ENCODE measurements at regions not wholly inside any gene's neighbourhood (a gene's known extent, or its start where the extent isn't known, plus 50 kb on each side); places are given as distances from the start of the nearest gene placed in this dataset.

DNA sequence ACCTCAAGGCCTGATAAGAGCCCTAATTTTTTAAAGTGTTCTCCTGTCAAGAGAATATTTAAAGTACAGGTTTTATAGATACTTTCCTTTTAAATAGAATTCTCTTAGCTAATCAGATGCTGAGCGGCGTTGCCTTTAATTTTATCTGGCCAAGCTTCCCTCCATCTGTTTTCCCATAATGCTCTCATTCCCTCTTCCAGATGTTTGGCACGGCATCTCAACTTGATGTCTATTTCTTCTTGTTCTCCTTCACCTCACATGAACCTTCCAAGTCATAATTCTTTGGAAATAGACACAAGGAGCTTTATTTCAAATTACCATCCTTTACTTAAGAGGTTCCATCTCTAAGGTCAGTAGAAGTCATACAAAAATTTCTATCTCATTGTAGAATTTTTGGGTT lies 76.1 kb upstream of the CPO start (continued):
- TF ChIP-seq, protein P1, sequence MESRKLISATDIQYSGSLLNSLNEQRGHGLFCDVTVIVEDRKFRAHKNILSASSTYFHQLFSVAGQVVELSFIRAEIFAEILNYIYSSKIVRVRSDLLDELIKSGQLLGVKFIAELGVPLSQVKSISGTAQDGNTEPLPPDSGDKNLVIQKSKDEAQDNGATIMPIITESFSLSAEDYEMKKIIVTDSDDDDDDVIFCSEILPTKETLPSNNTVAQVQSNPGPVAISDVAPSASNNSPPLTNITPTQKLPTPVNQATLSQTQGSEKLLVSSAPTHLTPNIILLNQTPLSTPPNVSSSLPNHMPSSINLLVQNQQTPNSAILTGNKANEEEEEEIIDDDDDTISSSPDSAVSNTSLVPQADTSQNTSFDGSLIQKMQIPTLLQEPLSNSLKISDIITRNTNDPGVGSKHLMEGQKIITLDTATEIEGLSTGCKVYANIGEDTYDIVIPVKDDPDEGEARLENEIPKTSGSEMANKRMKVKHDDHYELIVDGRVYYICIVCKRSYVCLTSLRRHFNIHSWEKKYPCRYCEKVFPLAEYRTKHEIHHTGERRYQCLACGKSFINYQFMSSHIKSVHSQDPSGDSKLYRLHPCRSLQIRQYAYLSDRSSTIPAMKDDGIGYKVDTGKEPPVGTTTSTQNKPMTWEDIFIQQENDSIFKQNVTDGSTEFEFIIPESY (IDR thresholded peaks at IDR 0.05) = no peak

DNA sequence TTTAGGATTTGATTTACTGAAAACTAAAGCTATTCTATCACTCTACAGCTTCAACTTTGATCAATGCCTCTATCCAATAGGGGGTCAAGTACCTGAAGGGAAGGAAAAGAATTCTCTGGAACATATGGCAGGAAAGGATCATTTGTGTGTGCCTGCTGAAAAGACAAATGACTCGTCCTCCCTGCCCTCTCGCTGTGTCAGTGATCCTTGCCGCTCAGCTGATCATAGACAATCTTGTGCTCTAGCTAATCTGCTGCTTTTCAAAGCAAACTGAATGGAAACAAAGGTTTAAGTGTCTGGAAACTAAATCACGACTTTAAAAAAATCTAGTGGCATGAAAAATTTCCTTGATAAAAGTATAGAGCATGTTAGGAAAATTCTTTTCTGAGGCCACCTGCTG lies 75.6 kb upstream of the CPO start:
- Histone ChIP-seq H3K36me3 (ENCODE audit: control insufficient read depth in 4 of 4, insufficient read depth in 3 of 4, low read depth in 1 of 4, low read length in 3 of 4) (no peaks in the 10 kb centered on the region), H3K27me3 (ENCODE audit: control insufficient read depth in 4 of 4, insufficient read depth in 4 of 4, low read length in 3 of 4) (no peaks in the 10 kb centered on the region), H3K4me3 (ENCODE audit: low read depth in 1 of 3, low read length in 3 of 3) (no peak overlapping the region), H3K9ac (ENCODE audit: low read depth in 1 of 2, low read length in 2 of 2) (no peak overlapping the region), H3K4me1 (ENCODE audit: control insufficient read depth in 4 of 4, insufficient read depth in 4 of 4, low read length in 3 of 4) (no peaks in the 10 kb centered on the region), H3K9me3 (ENCODE audit: control insufficient read depth in 4 of 4, low read length in 3 of 4) (no peaks in the 10 kb centered on the region), H3K27ac (ENCODE audit: low read depth in 1 of 2, low read length in 2 of 2) (no peak overlapping the region)
- no peak for DNase-seq (ENCODE audit: low spot score)
- TF ChIP-seq, protein P2, sequence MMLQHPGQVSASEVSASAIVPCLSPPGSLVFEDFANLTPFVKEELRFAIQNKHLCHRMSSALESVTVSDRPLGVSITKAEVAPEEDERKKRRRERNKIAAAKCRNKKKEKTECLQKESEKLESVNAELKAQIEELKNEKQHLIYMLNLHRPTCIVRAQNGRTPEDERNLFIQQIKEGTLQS (IDR thresholded peaks at IDR 0.05) = no peak
- TF ChIP-seq TAF1 (conservative IDR thresholded peaks at IDR 0.05) (no peak), FOXA2 (IDR thresholded peaks at IDR 0.05) (no peak), FOXA1 (IDR thresholded peaks at IDR 0.05) (no peak), RXRA (IDR thresholded peaks at IDR 0.05) (no peak)
- 84% methylated on average over 4 of the region's 4 CpGs for WGBS

DNA sequence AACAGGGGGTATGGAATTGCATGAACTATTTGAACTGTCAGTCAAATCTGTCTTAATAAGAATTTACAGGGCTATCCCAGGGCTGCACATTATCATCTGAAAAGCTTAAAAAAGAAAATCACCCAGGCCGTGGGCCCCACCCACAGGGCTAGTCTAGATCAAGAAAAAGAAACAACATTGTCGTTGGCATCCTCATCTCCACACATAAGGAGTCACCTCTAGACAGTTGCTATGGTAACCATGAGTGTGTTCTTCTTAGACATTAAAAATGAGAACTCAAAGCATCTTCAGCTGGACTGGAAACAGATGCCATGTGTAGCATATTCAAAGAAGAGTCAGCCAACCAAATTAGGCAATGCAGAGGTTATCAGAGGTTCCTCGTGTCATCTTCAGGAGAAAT lies 72.3 kb upstream of the CPO start:
- Histone ChIP-seq H3K9ac (ENCODE audit: low read depth in 1 of 2, low read length in 2 of 2) (no peak overlapping the region), H3K4me1 (ENCODE audit: control insufficient read depth in 4 of 4, insufficient read depth in 4 of 4, low read length in 3 of 4) (no peaks in the 10 kb centered on the region), H3K27me3 (ENCODE audit: control insufficient read depth in 4 of 4, insufficient read depth in 4 of 4, low read length in 3 of 4) (no peaks in the 10 kb centered on the region), H3K9me3 (ENCODE audit: control insufficient read depth in 4 of 4, low read length in 3 of 4) (no peaks in the 10 kb centered on the region), H3K27ac (ENCODE audit: low read depth in 1 of 2, low read length in 2 of 2) (no peak overlapping the region), H3K4me3 (ENCODE audit: low read depth in 1 of 3, low read length in 3 of 3) (no peak overlapping the region), H3K36me3 (ENCODE audit: control insufficient read depth in 4 of 4, insufficient read depth in 3 of 4, low read depth in 1 of 4, low read length in 3 of 4) (no peaks in the 10 kb centered on the region)
- 88% methylated on average over 3 of the region's 3 CpGs for WGBS
- no peak for DNase-seq (ENCODE audit: low spot score)
- TF ChIP-seq SP1 (IDR thresholded peaks at IDR 0.05) (no peak), HNF4A (conservative IDR thresholded peaks at IDR 0.05) (no peak), YY1 (IDR thresholded peaks at IDR 0.05) (no peak), NR2F2 (IDR thresholded peaks at IDR 0.05) (no peak), RXRA (IDR thresholded peaks at IDR 0.05) (no peak), TAF1 (conservative IDR thresholded peaks at IDR 0.05) (no peak), FOXA2 (IDR thresholded peaks at IDR 0.05) (no peak), JUND (IDR thresholded peaks at IDR 0.05) (no peak), GABPA (IDR thresholded peaks at IDR 0.05 in 1 of 2, conservative IDR thresholded peaks at IDR 0.05 in 1 of 2) (no peak), FOXA1 (IDR thresholded peaks at IDR 0.05) (no peak)
- TF ChIP-seq, protein P3, sequence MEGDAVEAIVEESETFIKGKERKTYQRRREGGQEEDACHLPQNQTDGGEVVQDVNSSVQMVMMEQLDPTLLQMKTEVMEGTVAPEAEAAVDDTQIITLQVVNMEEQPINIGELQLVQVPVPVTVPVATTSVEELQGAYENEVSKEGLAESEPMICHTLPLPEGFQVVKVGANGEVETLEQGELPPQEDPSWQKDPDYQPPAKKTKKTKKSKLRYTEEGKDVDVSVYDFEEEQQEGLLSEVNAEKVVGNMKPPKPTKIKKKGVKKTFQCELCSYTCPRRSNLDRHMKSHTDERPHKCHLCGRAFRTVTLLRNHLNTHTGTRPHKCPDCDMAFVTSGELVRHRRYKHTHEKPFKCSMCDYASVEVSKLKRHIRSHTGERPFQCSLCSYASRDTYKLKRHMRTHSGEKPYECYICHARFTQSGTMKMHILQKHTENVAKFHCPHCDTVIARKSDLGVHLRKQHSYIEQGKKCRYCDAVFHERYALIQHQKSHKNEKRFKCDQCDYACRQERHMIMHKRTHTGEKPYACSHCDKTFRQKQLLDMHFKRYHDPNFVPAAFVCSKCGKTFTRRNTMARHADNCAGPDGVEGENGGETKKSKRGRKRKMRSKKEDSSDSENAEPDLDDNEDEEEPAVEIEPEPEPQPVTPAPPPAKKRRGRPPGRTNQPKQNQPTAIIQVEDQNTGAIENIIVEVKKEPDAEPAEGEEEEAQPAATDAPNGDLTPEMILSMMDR (IDR thresholded peaks at IDR 0.05; ENCODE audit: low read depth, low read length, missing input control) = no peak
- TF ChIP-seq, protein P1 (IDR thresholded peaks at IDR 0.05) = no peak
- TF ChIP-seq, protein P4, sequence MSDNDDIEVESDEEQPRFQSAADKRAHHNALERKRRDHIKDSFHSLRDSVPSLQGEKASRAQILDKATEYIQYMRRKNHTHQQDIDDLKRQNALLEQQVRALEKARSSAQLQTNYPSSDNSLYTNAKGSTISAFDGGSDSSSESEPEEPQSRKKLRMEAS (IDR thresholded peaks at IDR 0.05) = no peak
